ENCODE measurements at regions not wholly inside any gene's neighbourhood (a gene's known extent, or its start where the extent isn't known, plus 50 kb on each side); places are given as distances from the start of the nearest gene placed in this dataset.

DNA sequence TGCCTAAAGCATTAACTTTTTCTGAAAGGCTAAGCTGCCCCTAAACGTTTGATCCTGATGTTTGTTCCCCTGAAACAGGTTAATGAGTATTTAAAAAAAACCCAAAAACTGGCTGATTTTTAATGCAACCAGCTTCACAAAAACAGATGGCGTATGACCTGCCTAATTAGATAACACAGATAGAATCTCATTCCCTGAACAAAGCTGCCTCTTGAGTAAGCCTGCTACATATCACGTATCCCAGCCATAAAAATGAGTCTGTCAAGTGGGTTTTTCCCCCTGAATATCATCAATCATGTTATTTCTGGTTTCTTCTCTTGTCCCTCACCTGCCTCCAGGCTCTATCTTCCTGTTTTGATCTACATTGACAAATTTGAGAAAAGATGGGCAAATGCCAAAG is 154.2 kb upstream of the FAM9B start:
- TF ChIP-seq, protein P1, sequence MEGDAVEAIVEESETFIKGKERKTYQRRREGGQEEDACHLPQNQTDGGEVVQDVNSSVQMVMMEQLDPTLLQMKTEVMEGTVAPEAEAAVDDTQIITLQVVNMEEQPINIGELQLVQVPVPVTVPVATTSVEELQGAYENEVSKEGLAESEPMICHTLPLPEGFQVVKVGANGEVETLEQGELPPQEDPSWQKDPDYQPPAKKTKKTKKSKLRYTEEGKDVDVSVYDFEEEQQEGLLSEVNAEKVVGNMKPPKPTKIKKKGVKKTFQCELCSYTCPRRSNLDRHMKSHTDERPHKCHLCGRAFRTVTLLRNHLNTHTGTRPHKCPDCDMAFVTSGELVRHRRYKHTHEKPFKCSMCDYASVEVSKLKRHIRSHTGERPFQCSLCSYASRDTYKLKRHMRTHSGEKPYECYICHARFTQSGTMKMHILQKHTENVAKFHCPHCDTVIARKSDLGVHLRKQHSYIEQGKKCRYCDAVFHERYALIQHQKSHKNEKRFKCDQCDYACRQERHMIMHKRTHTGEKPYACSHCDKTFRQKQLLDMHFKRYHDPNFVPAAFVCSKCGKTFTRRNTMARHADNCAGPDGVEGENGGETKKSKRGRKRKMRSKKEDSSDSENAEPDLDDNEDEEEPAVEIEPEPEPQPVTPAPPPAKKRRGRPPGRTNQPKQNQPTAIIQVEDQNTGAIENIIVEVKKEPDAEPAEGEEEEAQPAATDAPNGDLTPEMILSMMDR (IDR thresholded peaks at IDR 0.05; ENCODE audit: borderline replicate concordance, insufficient read depth, low read depth, low read length): no peak
- no peak overlapping the region for H3K4me3 ChIP-seq (ENCODE audit: low read depth, low read length)

DNA sequence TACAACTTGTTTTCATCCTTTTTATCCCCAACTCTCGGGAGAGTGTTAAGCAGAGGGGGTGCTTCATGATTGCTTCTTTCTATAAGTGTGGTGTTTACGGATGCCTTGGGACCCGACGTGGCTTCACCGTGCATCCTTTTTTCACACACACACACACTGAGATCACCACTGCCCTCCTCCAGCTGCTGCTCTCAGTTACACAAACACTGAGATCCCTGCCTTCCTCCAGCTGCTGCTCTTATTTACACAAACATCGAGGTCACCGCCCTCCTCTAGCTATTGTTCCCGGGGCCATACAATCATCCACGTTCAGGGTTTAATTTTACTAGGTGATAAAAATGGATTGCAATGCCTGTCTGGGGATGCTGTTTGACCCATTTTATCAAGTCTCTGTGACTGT is 155.4 kb upstream of the FAM9B start:
- TF ChIP-seq, protein P1 (IDR thresholded peaks at IDR 0.05; ENCODE audit: borderline replicate concordance, insufficient read depth, low read depth, low read length): no peak

DNA sequence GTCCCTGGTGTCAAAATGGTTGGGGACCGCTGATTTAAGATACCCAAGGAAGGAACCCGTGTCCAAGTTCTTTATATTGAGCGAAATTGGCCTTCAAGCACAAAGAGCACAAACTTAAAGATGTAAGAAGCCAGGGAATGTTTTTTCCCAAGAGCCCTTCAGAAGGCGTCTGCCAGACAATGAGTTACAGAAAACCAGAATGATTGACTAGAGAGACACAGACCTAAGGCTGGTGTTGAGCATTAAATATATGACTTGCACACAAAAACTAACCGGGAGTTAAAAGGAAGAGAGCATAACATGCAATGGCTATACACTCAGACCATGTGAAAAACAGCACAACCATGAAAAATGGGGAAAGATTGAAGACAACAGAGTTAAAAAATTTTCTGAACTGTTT is 157.5 kb upstream of the FAM9B start:
- no peak overlapping the region for H3K4me3 ChIP-seq (ENCODE audit: low read depth, low read length)
- TF ChIP-seq, protein P1 (IDR thresholded peaks at IDR 0.05; ENCODE audit: borderline replicate concordance, insufficient read depth, low read depth, low read length): no peak

More for the DNA sequence above, 155.4 kb upstream of the FAM9B start:
- no peak overlapping the region for H3K4me3 ChIP-seq (ENCODE audit: low read depth, low read length)

DNA sequence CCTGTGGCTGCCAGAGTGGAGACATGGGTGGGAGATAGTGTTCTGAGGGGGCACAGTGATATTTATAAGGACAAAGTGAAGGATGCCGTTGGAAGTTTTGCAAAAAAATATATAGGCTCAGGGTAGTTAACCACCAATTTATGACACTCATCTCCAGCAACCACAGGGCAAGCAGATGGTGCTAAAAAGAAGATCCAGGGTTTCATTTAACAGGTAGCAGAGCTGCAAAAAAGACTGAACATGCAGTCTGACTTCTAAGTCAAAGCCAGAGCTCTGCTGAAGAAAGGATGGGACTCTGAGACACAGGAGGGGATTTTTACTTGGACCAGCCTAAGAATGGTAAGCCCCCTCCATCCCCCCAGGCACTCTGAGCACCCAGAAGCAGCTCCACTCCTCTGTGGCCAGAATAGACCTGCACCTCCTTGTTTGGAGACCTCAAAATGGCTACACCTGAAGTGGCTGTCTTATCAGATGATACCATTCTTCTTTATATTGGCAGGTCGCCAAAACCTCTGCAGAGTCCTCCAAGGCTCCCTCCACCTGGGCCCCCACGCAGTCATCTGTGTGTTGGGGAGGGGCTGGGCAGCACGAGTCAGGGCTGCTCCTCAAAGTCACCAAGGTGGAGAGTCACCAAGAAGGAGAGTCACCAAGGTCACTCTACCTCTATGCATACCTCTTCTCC is 161.4 kb upstream of the FAM9B start:
- H3K4me3 ChIP-seq (ENCODE audit: low read depth, low read length): no peak overlapping the region
- TF ChIP-seq, protein P1 (IDR thresholded peaks at IDR 0.05; ENCODE audit: borderline replicate concordance, insufficient read depth, low read depth, low read length): no peak

DNA sequence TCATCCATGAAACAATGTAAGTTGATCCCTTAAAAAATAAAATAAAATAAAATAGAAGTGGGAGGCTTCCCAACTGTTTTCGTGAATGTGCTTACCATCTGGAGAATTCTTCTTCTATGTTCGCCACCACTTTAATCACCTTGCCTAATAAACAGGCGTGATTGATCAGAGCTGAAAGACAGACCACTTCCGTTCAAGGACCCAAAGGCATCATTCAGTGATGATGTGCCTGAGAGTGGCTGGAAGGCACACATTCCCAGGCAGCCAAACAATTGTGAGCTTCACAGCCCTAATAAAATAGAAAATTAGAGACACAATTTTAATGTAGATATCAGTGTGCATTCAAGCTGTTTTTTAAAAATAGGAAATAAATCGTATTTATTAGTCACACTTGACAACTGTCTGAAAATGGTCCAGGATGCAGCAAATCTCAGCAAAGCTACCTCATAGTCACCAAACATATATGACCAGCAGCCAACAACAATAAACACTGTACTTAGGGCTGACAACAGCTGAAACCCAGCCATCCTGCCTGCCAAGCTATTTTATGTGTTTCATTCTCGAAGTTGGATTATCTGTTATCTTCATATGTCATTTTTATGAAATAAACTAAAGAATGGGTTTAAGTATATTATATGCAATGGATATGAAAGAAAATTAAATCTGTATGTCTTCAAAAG is 163.2 kb upstream of the FAM9B start:
- H3K4me3 ChIP-seq (ENCODE audit: low read depth, low read length): no peak overlapping the region
- TF ChIP-seq, protein P1 (IDR thresholded peaks at IDR 0.05; ENCODE audit: borderline replicate concordance, insufficient read depth, low read depth, low read length): no peak

DNA sequence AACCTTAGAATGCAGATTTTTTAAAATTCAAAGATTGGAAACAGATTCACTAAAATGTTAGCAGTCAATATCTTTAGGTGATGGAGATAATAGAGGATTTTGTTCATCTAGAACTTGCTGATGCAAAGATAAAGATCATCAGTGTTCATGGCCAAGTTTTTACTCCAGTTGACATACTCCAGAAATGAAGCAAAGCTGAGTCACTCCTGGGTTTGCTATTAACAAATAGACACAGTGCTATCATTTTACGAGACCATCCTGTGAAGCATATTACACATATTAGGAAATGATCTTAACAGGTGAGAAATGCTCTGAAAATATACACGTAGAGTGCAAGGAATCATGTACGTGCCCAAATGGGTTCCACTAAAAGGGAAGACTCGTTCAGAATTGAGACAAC is 170.6 kb upstream of the FAM9B start:
- H3K4me3 ChIP-seq (ENCODE audit: low read depth, low read length): no peak overlapping the region
- TF ChIP-seq, protein P1 (IDR thresholded peaks at IDR 0.05; ENCODE audit: borderline replicate concordance, insufficient read depth, low read depth, low read length): no peak

Measured in GM12875 (cell line).